HCT116 (cell line): ENCODE measurements at regions not wholly inside any gene's neighbourhood (a gene's known extent, or its start where the extent isn't known, plus 50 kb on each side); places are given as distances from the start of the nearest gene placed in this dataset.

Experiments used
- ATAC-seq: fragments of 200-7000 bp; cut with Tn5 transposase; 2 replicates; pipeline ENCODE4 v1.9.1; 2020; ENCODE audit warnings: mild to moderate bottlenecking, moderate library complexity
- BruUV-seq: library from RNA; stranded (reverse); fragments of 400-500 nt; replicated peaks from 2 replicates; lab custom pipeline; 2021; lab: Mats Ljungman, UMichigan
- CTCF ChIA-PET: fragments of 300-600 bp; sonication (Branson Sonifier 250); formaldehyde crosslinking; loops from one replicate; lab custom pipeline; 2021; ENCODE audit warnings: antibody characterized with exemption; lab: Charles Lee
- POLR2A ChIA-PET: fragments of 300-600, 350-600 bp; sonication (Branson Sonifier 250); formaldehyde crosslinking; loops from one replicate; lab custom pipeline; 2021; ENCODE audit warnings: antibody characterized with exemption; lab: Charles Lee
- RAD21 ChIA-PET, 2 experiments: fragments of 300-600 bp; sonication (Branson Sonifier 250); formaldehyde crosslinking; loops; one replicate each; lab custom pipeline; 2023; ENCODE audit warnings: low total read pairs in 2 of 2; ENCODE audit not compliant: uncharacterized antibody in 2 of 2, unreplicated experiment in 2 of 2, low non-redundant PET in 1 of 2; lab: Charles Lee
- DNase-seq: peaks from one replicate; pipeline ENCODE4 v3.0.0-alpha.2; 2010; ENCODE audit warnings: low read depth, low spot score
- H2AFZ ChIP-seq: fragments of 200-600 bp; shearing (Covaris generic), sonication (generic); 2 replicates; pipeline ENCODE4 v1.6.1; 2017; ENCODE audit warnings: low read depth, mixed run types, mixed read lengths, antibody characterized with exemption, low read length; ENCODE audit not compliant: poor library complexity, severe bottlenecking
- H3K27ac ChIP-seq: 2 replicates; pipeline ENCODE4 v1.5.1; 2012; ENCODE audit warnings: low read depth, low read length
- H3K27me3 ChIP-seq: fragments of 200-600 bp; sonication (generic); 2 replicates; pipeline ENCODE4 v1.6.1; 2016; ENCODE audit warnings: mixed run types, low read length, mixed read lengths; ENCODE audit not compliant: insufficient read depth
- H3K36me3 ChIP-seq, 2 experiments: fragments of 200-500 bp in 1 of 2; fragments of 200-600 bp in 1 of 2; sonication (Bioruptor generic) in 1 of 2; sonication (generic) in 1 of 2; 2 replicates each; pipeline versions ENCODE4 v1.5.1 to v1.6.1; 2014 to 2016; ENCODE audit warnings: low read length in 2 of 2, inconsistent platforms in 1 of 2, mixed read lengths in 1 of 2, mixed run types in 1 of 2; ENCODE audit not compliant: insufficient read depth in 2 of 2, control insufficient read depth in 1 of 2
- H3K4me1 ChIP-seq, 2 experiments: fragments of 200-600 bp in 1 of 2; sonication (generic) in 1 of 2; 2 replicates each; pipeline versions ENCODE4 v1.5.1 to v1.6.1; 2012 to 2017; ENCODE audit warnings: low read length in 2 of 2, inconsistent platforms in 1 of 2, mild to moderate bottlenecking in 1 of 2, mixed read lengths in 1 of 2, mixed run types in 1 of 2, moderate library complexity in 1 of 2; ENCODE audit not compliant: insufficient read depth in 2 of 2, control insufficient read depth in 1 of 2
- H3K4me2 ChIP-seq: fragments of 200-600 bp; sonication (generic); 2 replicates; pipeline ENCODE4 v1.6.1; 2017; ENCODE audit warnings: mixed run types, low read length, mixed read lengths
- H3K4me3 ChIP-seq, 2 experiments: fragments of 200-600 bp in 1 of 2; sonication (generic) in 1 of 2; replicated peaks in 1 of 2; 2 replicates each; pipeline ENCODE4 v1.5.1; 2011 to 2016; ENCODE audit warnings: low read length in 2 of 2, control low read depth in 1 of 2, low read depth in 1 of 2, mild to moderate bottlenecking in 1 of 2, mixed read lengths in 1 of 2, mixed run types in 1 of 2
- H3K79me2 ChIP-seq: fragments of 200-600 bp; sonication (generic); 2 replicates; pipeline ENCODE4 v1.6.1; 2017; ENCODE audit warnings: mild to moderate bottlenecking, mixed run types, low read length, moderate library complexity, mixed read lengths; ENCODE audit not compliant: insufficient read depth
- H3K9ac ChIP-seq: fragments of 200-600 bp; sonication (generic); 2 replicates; pipeline ENCODE4 v1.6.1; 2016; ENCODE audit warnings: low read length, mixed read lengths
- H3K9me2 ChIP-seq: fragments of 200-600 bp; sonication (generic), shearing (Covaris generic); 2 replicates; pipeline ENCODE4 v1.6.1; 2017; ENCODE audit warnings: mixed run types, mild to moderate bottlenecking, moderate library complexity; ENCODE audit not compliant: insufficient read depth
- H3K9me3 ChIP-seq, 2 experiments: fragments of 200-500 bp in 1 of 2; fragments of 200-600 bp in 1 of 2; sonication (Bioruptor generic) in 1 of 2; sonication (generic) in 1 of 2; 2 replicates each; pipeline ENCODE4 v1.6.1; 2014 to 2017; ENCODE audit warnings: low read length in 2 of 2, mixed read lengths in 2 of 2, inconsistent platforms in 1 of 2, low read depth in 1 of 2, mild to moderate bottlenecking in 1 of 2, mixed run types in 1 of 2, moderate library complexity in 1 of 2; ENCODE audit not compliant: control insufficient read depth in 1 of 2, insufficient read depth in 1 of 2
- H4K20me1 ChIP-seq: fragments of 200-600 bp; sonication (generic), shearing (Covaris generic); 2 replicates; pipeline ENCODE4 v1.6.1; 2017; ENCODE audit warnings: mixed run types, mild to moderate bottlenecking, moderate library complexity; ENCODE audit not compliant: insufficient read depth
- CEBPB ChIP-seq: IDR thresholded peaks from 2 replicates; pipeline ENCODE4 v1.6.1; 2012; ENCODE audit warnings: low read depth
- EZH2phosphoT487 ChIP-seq: fragments of 200-600 bp; IDR thresholded peaks from 2 replicates; pipeline ENCODE4 v1.6.1; 2018; ENCODE audit warnings: antibody characterized with exemption, borderline replicate concordance
- FOSL1 ChIP-seq: IDR thresholded peaks from 2 replicates; pipeline ENCODE4 v1.6.1; 2012; ENCODE audit warnings: low read depth
- JUND ChIP-seq: IDR thresholded peaks from 2 replicates; pipeline ENCODE4 v1.6.1; 2012
- POLR2A ChIP-seq: IDR thresholded peaks from 2 replicates; pipeline ENCODE4 v1.7.0; 2011; ENCODE audit warnings: borderline replicate concordance; ENCODE audit not compliant: insufficient read depth, insufficient read length; ENCODE audit errors: extremely low read depth
- POLR2AphosphoS5 ChIP-seq: IDR thresholded peaks from 2 replicates; pipeline ENCODE4 v1.6.1; 2011; ENCODE audit warnings: mild to moderate bottlenecking, low read depth, low read length, moderate library complexity
- RAD21 ChIP-seq: IDR thresholded peaks from 2 replicates; pipeline ENCODE4 v1.6.1; 2012; ENCODE audit warnings: low read depth, mild to moderate bottlenecking
- TCF7L2 ChIP-seq: IDR thresholded peaks from 2 replicates; pipeline ENCODE4 v1.7.0; 2011; ENCODE audit warnings: borderline replicate concordance, inconsistent platforms; ENCODE audit not compliant: insufficient read depth, insufficient read length; ENCODE audit errors: extremely low read depth
- ZFX ChIP-seq: fragments of 450-650 bp; IDR thresholded peaks from 2 replicates; pipeline ENCODE4 v1.6.1; 2017
- ZNF274 ChIP-seq: fragments of 200-500 bp; sonication (Bioruptor generic); IDR thresholded peaks from 2 replicates; pipeline ENCODE4 v1.6.1; 2014; ENCODE audit warnings: mild to moderate bottlenecking, low read depth, low read length, inconsistent platforms
- intact Hi-C: fragments of 100-400 bp; cut with micrococcal nuclease; formaldehyde crosslinking; loops from 2 replicates; pipeline ENCODE4 v1.10.0; 2022
- TF ChIP-seq, protein P1 (sequence below): IDR thresholded peaks from 2 replicates; pipeline ENCODE4 v1.6.1; 2012
- TF ChIP-seq, protein P2 (sequence below), 3 experiments: fragments of 200-600 bp in 1 of 3; sonication (generic) in 1 of 3; IDR thresholded peaks in 2 of 3; conservative IDR thresholded peaks in 1 of 3; 2 replicates each; pipeline ENCODE4 v1.5.1; 2012 to 2017; ENCODE audit warnings: low read depth in 2 of 3, low read length in 2 of 3, antibody characterized with exemption in 1 of 3, borderline replicate concordance in 1 of 3, control low read depth in 1 of 3, mild to moderate bottlenecking in 1 of 3, mixed read lengths in 1 of 3, mixed run types in 1 of 3, moderate library complexity in 1 of 3; ENCODE audit not compliant: insufficient read depth in 1 of 3
- TF ChIP-seq, protein P3 (sequence below): IDR thresholded peaks from 2 replicates; pipeline ENCODE4 v1.6.1; 2012; ENCODE audit warnings: low read depth

DNA sequence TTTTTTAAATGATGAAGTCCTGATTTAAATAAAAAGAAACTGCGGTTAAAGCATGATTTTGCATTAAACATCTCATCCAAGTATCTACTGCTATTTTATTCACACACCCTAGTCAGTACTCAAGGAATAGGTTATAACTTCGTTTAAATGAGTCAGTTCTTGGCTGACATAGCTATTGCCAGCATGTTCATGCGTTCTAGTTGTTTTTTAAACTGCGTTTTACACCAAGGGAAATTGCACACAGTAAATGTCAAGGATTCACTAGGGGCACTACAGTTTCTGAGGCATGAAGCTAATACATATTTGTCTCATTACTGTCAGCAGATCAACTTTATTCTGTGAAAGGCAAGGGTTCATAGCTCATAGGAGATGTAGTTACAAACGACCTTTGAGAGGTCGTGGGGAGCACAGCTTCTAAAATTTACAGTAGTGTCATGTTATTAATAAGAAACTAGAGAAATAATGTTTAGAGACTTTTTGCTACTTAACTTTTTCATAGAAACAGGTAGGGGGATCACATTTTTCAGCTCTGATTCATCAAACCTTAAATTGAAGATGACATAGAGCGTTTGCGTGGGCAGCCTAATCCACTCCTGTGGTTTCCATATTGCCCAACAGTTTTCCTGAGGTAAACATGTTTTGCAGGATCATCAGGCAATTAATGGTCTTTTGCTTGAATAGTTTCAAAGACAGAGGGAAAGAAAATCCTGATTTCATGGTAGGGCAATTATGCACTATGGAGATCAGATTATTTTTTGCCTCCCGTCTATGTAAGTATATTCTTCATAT is 2222.7 kb upstream of the WWC1 start:
- H3K9ac ChIP-seq: no peak overlapping the region
- intact Hi-C loops: no loop called here
- ChIA-PET POLR2A (no interaction called here), CTCF (no interaction called here), RAD21 (no interaction called here)
- H3K9me2 ChIP-seq: no peaks in the 10 kb centered on the region
- TF ChIP-seq CEBPB: no peak
- TF ChIP-seq, protein P1, sequence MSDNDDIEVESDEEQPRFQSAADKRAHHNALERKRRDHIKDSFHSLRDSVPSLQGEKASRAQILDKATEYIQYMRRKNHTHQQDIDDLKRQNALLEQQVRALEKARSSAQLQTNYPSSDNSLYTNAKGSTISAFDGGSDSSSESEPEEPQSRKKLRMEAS: no peak
- no peak for TF ChIP-seq TCF7L2
- no peak for TF ChIP-seq EZH2phosphoT487
- TF ChIP-seq RAD21: no peak
- no peak for TF ChIP-seq POLR2A
- TF ChIP-seq POLR2AphosphoS5: no peak
- TF ChIP-seq, protein P2, sequence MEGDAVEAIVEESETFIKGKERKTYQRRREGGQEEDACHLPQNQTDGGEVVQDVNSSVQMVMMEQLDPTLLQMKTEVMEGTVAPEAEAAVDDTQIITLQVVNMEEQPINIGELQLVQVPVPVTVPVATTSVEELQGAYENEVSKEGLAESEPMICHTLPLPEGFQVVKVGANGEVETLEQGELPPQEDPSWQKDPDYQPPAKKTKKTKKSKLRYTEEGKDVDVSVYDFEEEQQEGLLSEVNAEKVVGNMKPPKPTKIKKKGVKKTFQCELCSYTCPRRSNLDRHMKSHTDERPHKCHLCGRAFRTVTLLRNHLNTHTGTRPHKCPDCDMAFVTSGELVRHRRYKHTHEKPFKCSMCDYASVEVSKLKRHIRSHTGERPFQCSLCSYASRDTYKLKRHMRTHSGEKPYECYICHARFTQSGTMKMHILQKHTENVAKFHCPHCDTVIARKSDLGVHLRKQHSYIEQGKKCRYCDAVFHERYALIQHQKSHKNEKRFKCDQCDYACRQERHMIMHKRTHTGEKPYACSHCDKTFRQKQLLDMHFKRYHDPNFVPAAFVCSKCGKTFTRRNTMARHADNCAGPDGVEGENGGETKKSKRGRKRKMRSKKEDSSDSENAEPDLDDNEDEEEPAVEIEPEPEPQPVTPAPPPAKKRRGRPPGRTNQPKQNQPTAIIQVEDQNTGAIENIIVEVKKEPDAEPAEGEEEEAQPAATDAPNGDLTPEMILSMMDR (IDR thresholded peaks at IDR 0.05 in 2 of 3, conservative IDR thresholded peaks at IDR 0.05 in 1 of 3; ENCODE audit: borderline replicate concordance in 1 of 3, insufficient read depth in 1 of 3, low read depth in 2 of 3, low read length in 2 of 3): no peak
- TF ChIP-seq, protein P3, sequence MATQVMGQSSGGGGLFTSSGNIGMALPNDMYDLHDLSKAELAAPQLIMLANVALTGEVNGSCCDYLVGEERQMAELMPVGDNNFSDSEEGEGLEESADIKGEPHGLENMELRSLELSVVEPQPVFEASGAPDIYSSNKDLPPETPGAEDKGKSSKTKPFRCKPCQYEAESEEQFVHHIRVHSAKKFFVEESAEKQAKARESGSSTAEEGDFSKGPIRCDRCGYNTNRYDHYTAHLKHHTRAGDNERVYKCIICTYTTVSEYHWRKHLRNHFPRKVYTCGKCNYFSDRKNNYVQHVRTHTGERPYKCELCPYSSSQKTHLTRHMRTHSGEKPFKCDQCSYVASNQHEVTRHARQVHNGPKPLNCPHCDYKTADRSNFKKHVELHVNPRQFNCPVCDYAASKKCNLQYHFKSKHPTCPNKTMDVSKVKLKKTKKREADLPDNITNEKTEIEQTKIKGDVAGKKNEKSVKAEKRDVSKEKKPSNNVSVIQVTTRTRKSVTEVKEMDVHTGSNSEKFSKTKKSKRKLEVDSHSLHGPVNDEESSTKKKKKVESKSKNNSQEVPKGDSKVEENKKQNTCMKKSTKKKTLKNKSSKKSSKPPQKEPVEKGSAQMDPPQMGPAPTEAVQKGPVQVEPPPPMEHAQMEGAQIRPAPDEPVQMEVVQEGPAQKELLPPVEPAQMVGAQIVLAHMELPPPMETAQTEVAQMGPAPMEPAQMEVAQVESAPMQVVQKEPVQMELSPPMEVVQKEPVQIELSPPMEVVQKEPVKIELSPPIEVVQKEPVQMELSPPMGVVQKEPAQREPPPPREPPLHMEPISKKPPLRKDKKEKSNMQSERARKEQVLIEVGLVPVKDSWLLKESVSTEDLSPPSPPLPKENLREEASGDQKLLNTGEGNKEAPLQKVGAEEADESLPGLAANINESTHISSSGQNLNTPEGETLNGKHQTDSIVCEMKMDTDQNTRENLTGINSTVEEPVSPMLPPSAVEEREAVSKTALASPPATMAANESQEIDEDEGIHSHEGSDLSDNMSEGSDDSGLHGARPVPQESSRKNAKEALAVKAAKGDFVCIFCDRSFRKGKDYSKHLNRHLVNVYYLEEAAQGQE: no peak
- no peak for TF ChIP-seq ZNF274
- TF ChIP-seq JUND: no peak
- TF ChIP-seq ZFX: no peak
- TF ChIP-seq FOSL1: no peak
- DNase-seq (no peak), ATAC-seq (no peak)
- H4K20me1 ChIP-seq: no peaks in the 10 kb centered on the region
- peaks cover 9 to 30% of the 10 kb centered on the region in 2 experiments; a peak in 2 of 4 replicates for H3K9me3 ChIP-seq
- no peak overlapping the region for H3K4me3 ChIP-seq
- no peak overlapping the region for H3K4me2 ChIP-seq
- H3K36me3 ChIP-seq: no peaks in the 10 kb centered on the region
- BruUV-seq: no TSS peak
- H3K27me3 ChIP-seq: no peaks in the 10 kb centered on the region
- no peak overlapping the region for H3K27ac ChIP-seq
- no peak overlapping the region for H2AFZ ChIP-seq
- no peaks in the 10 kb centered on the region for H3K79me2 ChIP-seq
- H3K4me1 ChIP-seq: no peaks in the 10 kb centered on the region
